ENCODE measurements at regions not wholly inside any gene's neighbourhood (a gene's known extent, or its start where the extent isn't known, plus 50 kb on each side); places are given as distances from the start of the nearest gene placed in this dataset.

DNA sequence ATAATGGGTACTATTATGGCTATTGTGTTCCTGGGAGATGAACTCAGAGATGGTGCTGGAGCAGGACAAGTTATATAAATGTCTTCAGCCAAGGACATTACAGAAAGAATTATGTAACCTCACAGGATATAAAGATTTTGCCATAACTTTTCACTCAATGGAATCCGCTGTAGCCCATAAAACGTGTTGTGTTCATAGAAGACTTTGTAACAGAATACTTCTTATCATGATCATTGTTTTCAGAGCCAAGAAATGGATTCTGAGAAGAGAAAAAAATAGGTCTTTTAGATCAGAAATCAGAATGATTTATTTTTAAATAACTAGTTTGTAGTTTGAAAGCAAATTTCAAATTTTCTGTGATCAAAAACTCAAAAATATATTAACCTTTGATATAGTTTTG is 441.0 kb upstream of the TENM3 start (continued):
- TF ChIP-seq, protein P1, sequence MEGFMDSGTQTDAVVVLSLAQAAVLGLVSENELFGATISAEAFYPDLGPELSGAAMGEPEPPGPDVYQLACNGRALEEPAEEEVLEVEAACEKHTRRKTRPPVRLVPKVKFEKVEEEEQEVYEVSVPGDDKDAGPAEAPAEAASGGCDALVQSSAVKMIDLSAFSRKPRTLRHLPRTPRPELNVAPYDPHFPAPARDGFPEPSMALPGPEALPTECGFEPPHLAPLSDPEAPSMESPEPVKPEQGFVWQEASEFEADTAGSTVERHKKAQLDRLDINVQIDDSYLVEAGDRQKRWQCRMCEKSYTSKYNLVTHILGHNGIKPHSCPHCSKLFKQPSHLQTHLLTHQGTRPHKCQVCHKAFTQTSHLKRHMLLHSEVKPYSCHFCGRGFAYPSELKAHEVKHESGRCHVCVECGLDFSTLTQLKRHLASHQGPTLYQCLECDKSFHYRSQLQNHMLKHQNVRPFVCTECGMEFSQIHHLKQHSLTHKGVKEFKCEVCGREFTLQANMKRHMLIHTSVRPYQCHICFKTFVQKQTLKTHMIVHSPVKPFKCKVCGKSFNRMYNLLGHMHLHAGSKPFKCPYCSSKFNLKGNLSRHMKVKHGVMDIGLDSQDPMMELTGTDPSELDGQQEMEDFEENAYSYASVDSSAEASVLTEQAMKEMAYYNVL (CRISPR knock-in tag; IDR thresholded peaks at IDR 0.05; ENCODE audit: borderline replicate concordance): no peak

DNA sequence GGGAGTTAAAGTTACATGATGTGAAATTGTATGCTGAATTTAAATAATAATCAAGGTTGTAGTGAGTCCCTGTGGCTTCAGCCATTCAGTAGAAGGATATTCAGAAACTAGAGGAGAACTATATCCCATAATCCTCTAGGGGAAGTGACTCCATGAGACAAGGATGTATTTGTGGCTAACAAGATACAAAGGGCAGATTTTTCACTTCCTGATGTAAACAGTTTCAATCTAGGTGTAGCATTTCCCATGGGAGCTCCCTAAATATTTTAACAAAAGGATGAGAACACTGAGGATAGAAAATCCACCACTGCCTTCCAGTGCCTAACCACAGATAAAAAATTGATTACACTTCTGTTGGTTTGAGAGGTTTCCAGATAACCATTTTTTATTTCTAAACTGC is 435.4 kb upstream of the TENM3 start:
- in situ Hi-C loops (cut with HindIII; ENCODE audit: extremely low pct_ligation_motif_present, low pct_unique_long_range_greater_than_20kb): no loop called here
- intact Hi-C loops (cut with micrococcal nuclease; ENCODE audit: unreplicated experiment): no loop called here

DNA sequence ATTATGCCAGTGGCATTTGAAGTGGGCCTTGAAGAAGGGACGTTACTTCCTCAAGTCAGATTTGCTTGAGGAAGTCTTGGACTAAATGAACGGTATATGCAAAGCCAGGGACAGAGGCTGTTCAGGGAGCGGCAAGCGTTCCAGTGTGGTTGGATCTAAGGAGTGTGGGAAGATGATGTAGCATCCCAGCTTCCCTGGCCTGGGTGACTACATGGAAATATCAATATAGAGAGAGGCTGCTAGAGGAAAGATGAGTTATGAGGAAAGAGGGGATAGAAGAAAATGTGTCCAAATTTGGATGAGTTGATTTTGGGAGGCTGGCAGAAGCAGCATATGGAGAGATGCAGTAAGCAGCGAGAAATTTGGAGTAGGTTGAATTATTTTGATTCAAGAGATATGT is 432.5 kb upstream of the TENM3 start:
- no peak for ATAC-seq
- intact Hi-C loops (cut with micrococcal nuclease; ENCODE audit: unreplicated experiment): no loop called here
- BruUV-seq (replicated peaks): no TSS peak
- H3K4me3 ChIP-seq (replicated peaks in 1 of 3; ENCODE audit: insufficient read depth in 1 of 3, low read depth in 2 of 3, low read length in 3 of 3): no peak overlapping the region
- H3K27me3 ChIP-seq (ENCODE audit: control insufficient read depth in 1 of 2, insufficient read depth in 2 of 2, low read length in 2 of 2): no peaks in the 10 kb centered on the region; a peak in 1 of 5 replicates
- CTCF ChIA-PET (ENCODE audit: low intra/inter-chr PET ratio, low total read pairs): no interaction called here
- H3K79me2 ChIP-seq (ENCODE audit: insufficient read depth, low read length): no peaks in the 10 kb centered on the region
- no peak overlapping the region for H3K27ac ChIP-seq (ENCODE audit: extremely low read length, insufficient read depth, low read length)
- 23% methylated on average over 5 of the region's 5 CpGs for WGBS (ENCODE audit: low lambda C conversion rate)
- no peaks in the 10 kb centered on the region for H3K9me3 ChIP-seq (ENCODE audit: low read length)
- DNase-seq (ENCODE audit: low spot score): no peak
- no peak overlapping the region for H2AFZ ChIP-seq (ENCODE audit: low read length)
- in situ Hi-C loops (cut with HindIII; ENCODE audit: extremely low pct_ligation_motif_present, low pct_unique_long_range_greater_than_20kb): no loop called here
- H3K36me3 ChIP-seq (replicated peaks in 1 of 2; ENCODE audit: control insufficient read depth in 1 of 2, insufficient read depth in 2 of 2, low read length in 2 of 2): no peaks in the 10 kb centered on the region
- H3K9ac ChIP-seq (ENCODE audit: insufficient read depth, low read depth, low read length): no peak overlapping the region
- no peaks in the 10 kb centered on the region for H3K4me1 ChIP-seq (ENCODE audit: insufficient read depth, low read length)
- no peak overlapping the region for H3K4me2 ChIP-seq (ENCODE audit: low read depth, low read length)
- H4K20me1 ChIP-seq (ENCODE audit: insufficient read depth, low read length): no peaks in the 10 kb centered on the region
- FAIRE-seq: no peak
- POLR2A ChIA-PET: no interaction called here
- TF ChIP-seq EP300 (IDR thresholded peaks at IDR 0.05; ENCODE audit: low read depth in 2 of 2, low read length in 2 of 2) (no peak), EP300 (CRISPR knock-in tag; IDR thresholded peaks at IDR 0.05; ENCODE audit: borderline replicate concordance) (no peak), SNRNP70 (IDR thresholded peaks at IDR 0.05; ENCODE audit: low read depth, low read length) (no peak), ZFYVE20 (CRISPR knock-in tag; IDR thresholded peaks at IDR 0.05; ENCODE audit: borderline replicate concordance, low read depth) (no peak), SNAI1 (CRISPR knock-in tag; IDR thresholded peaks at IDR 0.05; ENCODE audit: borderline replicate concordance) (no peak), YY1 (IDR thresholded peaks at IDR 0.05; ENCODE audit: insufficient read depth, insufficient replicate concordance, low read depth, low read length) (no peak), MED8 (CRISPR knock-in tag; IDR thresholded peaks at IDR 0.05; ENCODE audit: insufficient replicate concordance) (no peak), GTF2F1 (IDR thresholded peaks at IDR 0.05; ENCODE audit: low read length) (no peak), NFYC (CRISPR knock-in tag; IDR thresholded peaks at IDR 0.05) (no peak), NFE2L2 (IDR thresholded peaks at IDR 0.05; ENCODE audit: low read length) (no peak), ZBTB21 (CRISPR knock-in tag; IDR thresholded peaks at IDR 0.05) (no peak)
- TF ChIP-seq, protein P2, sequence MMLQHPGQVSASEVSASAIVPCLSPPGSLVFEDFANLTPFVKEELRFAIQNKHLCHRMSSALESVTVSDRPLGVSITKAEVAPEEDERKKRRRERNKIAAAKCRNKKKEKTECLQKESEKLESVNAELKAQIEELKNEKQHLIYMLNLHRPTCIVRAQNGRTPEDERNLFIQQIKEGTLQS (CRISPR knock-in tag; IDR thresholded peaks at IDR 0.05): no peak

More for the DNA sequence above, 435.4 kb upstream of the TENM3 start:
- no peak overlapping the region for H3K27ac ChIP-seq (ENCODE audit: extremely low read length, insufficient read depth, low read length)
- no TSS peak for BruUV-seq (replicated peaks)
- ChIA-PET CTCF (ENCODE audit: low intra/inter-chr PET ratio, low total read pairs) (no interaction called here), POLR2A (no interaction called here)
- no peak overlapping the region for H3K4me2 ChIP-seq (ENCODE audit: low read depth, low read length)
- no peak overlapping the region for H2AFZ ChIP-seq (ENCODE audit: low read length)
- no peaks in the 10 kb centered on the region for H4K20me1 ChIP-seq (ENCODE audit: insufficient read depth, low read length)
- ATAC-seq (no peak), DNase-seq (ENCODE audit: low spot score) (no peak), FAIRE-seq (no peak)
- H3K9ac ChIP-seq (ENCODE audit: insufficient read depth, low read depth, low read length): no peak overlapping the region
- H3K27me3 ChIP-seq (ENCODE audit: control insufficient read depth in 1 of 2, insufficient read depth in 2 of 2, low read length in 2 of 2): no peaks in the 10 kb centered on the region; a peak in 1 of 5 replicates
- H3K9me3 ChIP-seq (ENCODE audit: low read length): no peaks in the 10 kb centered on the region
- no peaks in the 10 kb centered on the region for H3K4me1 ChIP-seq (ENCODE audit: insufficient read depth, low read length)
- no peaks in the 10 kb centered on the region for H3K36me3 ChIP-seq (replicated peaks in 1 of 2; ENCODE audit: control insufficient read depth in 1 of 2, insufficient read depth in 2 of 2, low read length in 2 of 2)
- TF ChIP-seq, protein P3, sequence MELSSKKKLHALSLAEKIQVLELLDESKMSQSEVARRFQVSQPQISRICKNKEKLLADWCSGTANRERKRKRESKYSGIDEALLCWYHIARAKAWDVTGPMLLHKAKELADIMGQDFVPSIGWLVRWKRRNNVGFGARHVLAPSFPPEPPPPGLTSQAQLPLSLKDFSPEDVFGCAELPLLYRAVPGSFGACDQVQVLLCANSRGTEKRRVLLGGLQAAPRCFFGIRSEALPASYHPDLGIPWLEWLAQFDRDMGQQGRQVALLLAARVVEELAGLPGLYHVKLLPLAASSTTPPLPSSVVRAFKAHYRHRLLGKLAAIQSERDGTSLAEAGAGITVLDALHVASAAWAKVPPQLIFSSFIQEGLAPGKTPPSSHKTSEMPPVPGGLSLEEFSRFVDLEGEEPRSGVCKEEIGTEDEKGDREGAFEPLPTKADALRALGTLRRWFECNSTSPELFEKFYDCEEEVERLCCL (CRISPR knock-in tag; IDR thresholded peaks at IDR 0.05; ENCODE audit: borderline replicate concordance): no peak
- TF ChIP-seq SNAI1 (CRISPR knock-in tag; IDR thresholded peaks at IDR 0.05; ENCODE audit: borderline replicate concordance): no peak
- H3K4me3 ChIP-seq (replicated peaks in 1 of 3; ENCODE audit: insufficient read depth in 1 of 3, low read depth in 2 of 3, low read length in 3 of 3): no peak overlapping the region
- H3K79me2 ChIP-seq (ENCODE audit: insufficient read depth, low read length): no peaks in the 10 kb centered on the region

All from HepG2 (cell line).